ENCODE measurements at regions not wholly inside any gene's neighbourhood (a gene's known extent, or its start where the extent isn't known, plus 50 kb on each side); places are given as distances from the start of the nearest gene placed in this dataset.
A peak's percentile ranks its signal among the peaks of the same experiment; 100 is the strongest.

DNA sequence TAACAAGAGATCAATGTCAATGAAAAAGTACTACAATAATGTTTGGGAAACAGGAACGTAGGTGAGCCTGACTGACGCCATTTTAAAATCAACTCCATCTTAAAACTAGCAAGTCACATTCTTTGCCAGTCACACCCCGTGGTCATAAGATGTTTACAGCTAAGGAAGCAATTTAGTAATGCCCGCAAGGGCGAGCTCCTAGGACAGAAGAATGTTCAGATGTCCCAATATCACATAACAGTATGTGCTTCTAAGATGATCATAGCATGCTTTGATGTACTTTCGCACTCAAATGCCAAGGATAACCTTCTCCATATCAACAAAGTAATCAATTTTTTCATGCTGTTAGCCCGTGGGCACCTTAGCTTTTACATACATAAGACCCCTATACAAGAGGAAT lies 113.8 kb upstream of the EGFR start:
- Mint-ChIP-seq H3K4me3 (no peak overlapping the region), H3K27ac (no peak overlapping the region), H3K4me1 (no peaks in the 10 kb centered on the region), H3K36me3 (no peaks in the 10 kb centered on the region), H3K9me3 (no peaks in the 10 kb centered on the region)
- ATAC-seq (no peak), DNase-seq (ENCODE audit: low spot score in 2 of 2) (no peak)

DNA sequence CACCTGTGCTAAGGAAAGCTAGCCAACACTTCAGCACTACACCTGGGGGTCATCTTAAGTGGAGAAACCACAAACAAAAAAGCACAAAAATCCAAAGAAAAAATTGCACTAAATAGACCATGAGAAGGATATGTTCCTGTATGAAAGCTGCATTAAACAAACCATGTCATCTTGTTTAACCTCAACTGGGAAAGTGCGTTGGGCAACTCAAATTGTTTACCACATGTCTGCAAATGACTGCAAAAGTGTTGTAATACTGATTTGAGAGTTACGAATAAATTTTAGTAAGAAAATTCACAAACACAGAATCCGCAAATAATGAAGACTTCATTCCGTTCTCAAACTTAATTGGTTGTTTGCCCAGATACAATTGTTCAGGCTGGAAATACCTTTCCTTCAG lies 111.9 kb upstream of the EGFR start:
- no peak overlapping the region for H3K4me3 Mint-ChIP-seq
- H3K36me3 Mint-ChIP-seq: no peaks in the 10 kb centered on the region
- H3K27ac Mint-ChIP-seq: no peak overlapping the region
- no peaks in the 10 kb centered on the region for H3K4me1 Mint-ChIP-seq
- H3K9me3 Mint-ChIP-seq: no peaks in the 10 kb centered on the region
- ATAC-seq (no peak), DNase-seq (ENCODE audit: low spot score in 2 of 2) (no peak)

DNA sequence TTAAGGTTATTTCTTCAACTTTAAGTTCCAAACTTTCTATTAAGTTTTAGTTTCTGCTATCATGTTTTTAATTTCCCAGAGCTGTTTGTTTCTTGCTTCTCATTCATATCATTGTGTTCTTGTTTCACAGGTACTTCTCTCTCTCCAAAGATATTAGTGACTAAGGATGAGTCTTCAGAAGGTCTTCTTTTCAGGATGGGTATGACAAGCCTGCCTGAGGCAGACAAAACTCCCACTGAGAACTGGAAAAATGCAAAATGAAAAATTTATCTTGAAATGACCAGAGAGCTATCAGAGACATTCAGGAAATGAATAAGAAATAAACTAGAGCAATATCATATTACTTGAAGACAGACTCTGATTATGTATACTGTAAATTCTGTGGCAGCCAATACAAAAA lies 110.8 kb upstream of the EGFR start:
- no peaks in the 10 kb centered on the region for H3K9me3 Mint-ChIP-seq
- H3K4me3 Mint-ChIP-seq: no peak overlapping the region
- no peak for ATAC-seq
- H3K36me3 Mint-ChIP-seq: no peaks in the 10 kb centered on the region
- H3K4me1 Mint-ChIP-seq: no peaks in the 10 kb centered on the region
- no peak for DNase-seq (ENCODE audit: low spot score in 2 of 2)
- H3K27ac Mint-ChIP-seq: no peak overlapping the region

DNA sequence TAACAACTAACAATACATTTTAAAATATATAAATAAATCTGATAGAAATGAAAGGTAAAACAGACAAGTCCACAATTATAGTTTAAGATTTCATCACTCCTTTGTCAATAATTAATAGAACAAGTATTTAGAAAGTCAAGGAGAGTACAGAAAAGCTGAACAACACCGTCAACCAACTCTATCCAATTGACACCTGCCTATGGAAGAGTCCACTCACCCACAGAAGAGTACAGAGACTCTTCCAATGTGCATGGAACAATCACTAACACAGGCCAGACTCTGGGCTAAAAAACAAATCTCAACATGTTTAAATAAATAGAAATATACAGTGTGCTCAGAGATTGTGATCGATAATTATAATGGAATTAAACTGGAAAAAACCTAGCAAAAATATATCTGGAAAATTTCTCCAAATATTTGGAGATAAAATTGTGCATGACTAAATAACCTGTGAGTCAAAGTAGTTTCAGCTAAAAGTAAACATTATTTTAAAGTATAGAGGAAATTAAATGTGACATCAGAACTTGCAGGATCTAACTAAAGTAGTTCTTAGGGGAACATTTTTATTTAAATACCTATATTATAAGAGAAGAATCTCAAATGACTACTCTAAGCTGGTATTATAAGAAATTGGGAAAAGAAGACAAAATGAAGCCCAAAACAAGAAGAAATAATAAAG lies 109.9 kb upstream of the EGFR start:
- ATAC-seq (no peak), DNase-seq (ENCODE audit: low spot score in 2 of 2) (no peak)
- Mint-ChIP-seq H3K4me1 (no peaks in the 10 kb centered on the region), H3K9me3 (no peaks in the 10 kb centered on the region), H3K27ac (no peak overlapping the region), H3K36me3 (no peaks in the 10 kb centered on the region), H3K4me3 (no peak overlapping the region)

DNA sequence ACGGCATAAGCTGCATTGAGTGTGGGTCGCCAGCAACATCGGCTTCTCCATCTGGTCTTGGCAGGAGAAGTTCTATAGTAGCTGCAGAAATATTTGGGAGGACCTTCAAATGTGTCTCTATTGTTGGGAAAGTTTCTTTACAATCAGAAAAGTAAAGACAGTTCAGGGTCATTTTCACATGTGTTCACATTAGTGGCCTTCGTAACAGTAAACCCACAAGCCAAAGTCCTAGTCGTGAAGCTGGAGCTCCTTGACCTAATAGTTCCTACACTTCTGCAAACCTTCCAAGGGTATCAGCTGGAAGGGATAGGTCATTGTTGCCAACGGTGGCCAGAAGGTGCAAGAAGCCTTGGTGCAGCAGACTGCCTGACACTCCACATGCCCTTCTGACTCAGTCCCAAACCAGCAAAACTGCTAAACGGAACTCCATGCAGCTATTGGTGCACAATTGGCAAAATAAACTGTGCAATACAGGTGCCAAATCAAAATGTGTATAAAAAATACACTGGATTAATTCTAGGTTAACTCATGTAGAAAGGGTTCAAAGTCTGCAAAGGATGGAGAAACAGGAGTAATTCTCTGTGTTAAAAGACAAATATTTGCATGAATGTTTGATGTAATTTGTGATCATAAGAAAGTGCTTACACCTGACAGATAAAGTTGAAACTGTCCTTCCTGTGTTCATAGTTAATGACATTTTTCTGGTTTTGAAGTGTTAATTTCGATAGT lies 102.8 kb upstream of the EGFR start:
- no peak overlapping the region for H3K4me3 Mint-ChIP-seq
- H3K4me1 Mint-ChIP-seq: no peaks in the 10 kb centered on the region
- no peaks in the 10 kb centered on the region for H3K36me3 Mint-ChIP-seq
- no peak for DNase-seq (ENCODE audit: low spot score in 2 of 2)
- no peaks in the 10 kb centered on the region for H3K9me3 Mint-ChIP-seq
- no peak overlapping the region for H3K27ac Mint-ChIP-seq
- ATAC-seq: no peak

DNA sequence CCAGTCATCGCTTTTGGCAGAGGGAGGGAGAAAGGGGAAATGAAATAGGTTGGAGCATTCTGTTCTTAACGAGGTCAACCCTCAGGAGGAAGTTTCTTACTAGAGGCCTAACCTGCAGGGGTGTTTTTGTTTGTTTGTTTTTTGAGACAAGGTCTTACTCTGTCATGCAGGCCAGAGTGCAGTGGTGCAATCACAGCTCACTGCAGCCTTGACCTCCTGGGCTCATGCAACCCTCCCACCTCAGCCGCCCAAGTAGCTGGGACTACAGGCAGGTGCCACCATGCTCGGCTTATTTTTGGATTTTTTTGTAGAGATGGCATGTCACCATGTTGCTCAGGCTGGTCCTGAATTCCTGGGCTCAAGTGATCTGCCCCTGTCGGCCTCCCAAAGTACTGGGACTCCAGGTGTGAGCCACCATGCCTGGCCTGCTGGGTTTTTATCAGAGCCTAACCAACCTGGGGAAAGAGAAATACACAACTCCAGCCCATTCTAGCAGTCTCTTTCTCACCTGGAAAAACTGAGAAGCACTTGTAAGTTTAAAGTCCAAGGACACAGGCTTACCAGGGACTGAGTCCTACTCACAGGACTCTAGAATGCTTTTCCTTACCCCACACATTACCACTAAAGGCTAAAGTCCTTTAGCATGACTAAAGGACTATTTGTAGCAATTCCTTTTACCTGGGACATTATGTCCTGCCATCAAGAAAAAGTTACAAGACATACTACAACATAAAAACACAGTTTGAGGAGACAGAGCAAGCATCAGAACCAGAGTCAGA lies 101.0 kb upstream of the EGFR start:
- ATAC-seq (no peak), DNase-seq (ENCODE audit: low spot score in 2 of 2) (no peak)
- Mint-ChIP-seq H3K36me3 (no peaks in the 10 kb centered on the region), H3K27ac (no peak overlapping the region), H3K9me3 (no peaks in the 10 kb centered on the region), H3K4me3 (no peak overlapping the region), H3K4me1 (no peaks in the 10 kb centered on the region)

DNA sequence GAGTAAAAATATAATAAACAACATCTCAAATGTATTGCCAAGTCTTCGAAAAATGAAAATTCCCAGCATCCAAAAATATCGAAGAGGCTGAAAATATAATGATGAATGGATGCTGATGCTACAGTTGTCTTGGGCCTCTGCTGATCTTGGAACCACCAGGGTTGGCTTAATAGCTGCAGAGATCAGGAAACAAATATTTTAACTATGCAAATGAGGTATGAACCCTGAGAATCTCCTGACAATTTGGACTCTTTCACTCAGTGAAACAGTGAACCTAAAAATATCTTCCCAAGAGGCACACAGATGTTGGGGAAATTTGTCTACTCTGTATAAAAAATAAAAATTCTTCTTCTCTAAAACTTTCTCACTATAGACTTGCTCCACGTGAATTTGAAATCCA lies 97.7 kb upstream of the EGFR start:
- no peak overlapping the region for H3K27ac Mint-ChIP-seq
- no peak for DNase-seq (ENCODE audit: low spot score in 2 of 2)
- ATAC-seq: no peak
- no peaks in the 10 kb centered on the region for H3K4me1 Mint-ChIP-seq
- peaks cover 2% of the 10 kb centered on the region for H3K9me3 Mint-ChIP-seq
- H3K4me3 Mint-ChIP-seq: no peak overlapping the region
- no peaks in the 10 kb centered on the region for H3K36me3 Mint-ChIP-seq

DNA sequence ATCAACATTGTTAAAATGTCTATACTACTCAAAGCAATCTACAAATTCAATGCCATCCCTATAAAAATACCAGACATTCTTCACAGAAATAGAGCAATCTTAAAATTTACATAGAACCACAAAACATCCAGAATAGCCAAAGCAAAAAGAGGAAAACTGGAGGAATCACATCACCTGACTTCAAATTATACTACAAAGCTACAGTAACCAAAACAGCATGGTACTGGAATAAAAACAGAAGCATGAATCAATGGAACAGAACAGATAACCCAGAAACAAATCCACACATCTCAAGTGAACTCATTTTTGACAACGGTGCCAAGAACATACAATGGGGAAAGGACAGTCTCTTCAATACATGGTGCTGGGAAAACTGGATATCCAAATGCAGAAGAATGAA lies 87.3 kb upstream of the EGFR start:
- Mint-ChIP-seq H3K4me1 (peaks cover 5% of the 10 kb centered on the region), H3K4me3 (no peak overlapping the region), H3K9me3 (peaks cover 5% of the 10 kb centered on the region), H3K27ac (no peak overlapping the region), H3K36me3 (no peaks in the 10 kb centered on the region)
- DNase-seq (ENCODE audit: low spot score in 2 of 2) (no peak), ATAC-seq (no peak)

DNA sequence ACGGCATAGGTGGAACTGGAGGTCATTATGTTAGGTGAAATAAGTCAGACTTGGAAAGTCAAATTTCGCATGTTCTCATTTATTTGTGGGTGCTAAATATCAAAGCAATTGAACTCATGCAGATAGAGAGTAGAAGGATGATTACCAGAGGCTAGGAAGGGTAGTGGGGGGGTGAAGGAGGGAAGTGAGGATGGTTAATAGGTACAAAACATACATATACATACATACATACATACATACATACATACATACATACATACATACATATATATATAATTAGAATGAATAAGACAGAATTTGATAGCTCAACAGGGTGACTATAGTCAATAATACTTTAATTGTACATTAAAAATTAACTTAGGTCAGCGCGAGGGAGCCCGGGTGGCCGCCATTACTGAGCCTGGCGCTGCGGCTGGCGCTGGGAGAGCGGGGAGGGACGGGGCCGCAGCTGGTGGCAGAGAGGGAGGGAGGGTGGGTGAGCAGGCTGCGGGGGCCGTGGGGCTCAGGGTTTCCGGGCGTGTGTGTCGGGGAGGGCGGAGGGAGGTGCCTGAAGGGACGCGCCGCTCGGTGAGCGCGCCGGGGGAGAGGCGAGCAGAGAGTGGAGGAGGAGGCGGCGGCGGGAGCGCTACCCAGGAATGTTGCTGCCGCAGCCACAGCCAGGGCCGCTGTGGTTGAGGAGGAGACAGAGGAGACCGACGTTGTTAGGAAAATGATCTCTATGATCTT lies 85.8 kb upstream of the EGFR start:
- ATAC-seq: peak; percentile 58
- DNase-seq (ENCODE audit: low spot score in 2 of 2): no peak
- Mint-ChIP-seq H3K4me3 (no peak overlapping the region), H3K27ac (no peak overlapping the region), H3K4me1 (peaks cover 5% of the 10 kb centered on the region), H3K9me3 (peaks cover 5% of the 10 kb centered on the region), H3K36me3 (no peaks in the 10 kb centered on the region)

DNA sequence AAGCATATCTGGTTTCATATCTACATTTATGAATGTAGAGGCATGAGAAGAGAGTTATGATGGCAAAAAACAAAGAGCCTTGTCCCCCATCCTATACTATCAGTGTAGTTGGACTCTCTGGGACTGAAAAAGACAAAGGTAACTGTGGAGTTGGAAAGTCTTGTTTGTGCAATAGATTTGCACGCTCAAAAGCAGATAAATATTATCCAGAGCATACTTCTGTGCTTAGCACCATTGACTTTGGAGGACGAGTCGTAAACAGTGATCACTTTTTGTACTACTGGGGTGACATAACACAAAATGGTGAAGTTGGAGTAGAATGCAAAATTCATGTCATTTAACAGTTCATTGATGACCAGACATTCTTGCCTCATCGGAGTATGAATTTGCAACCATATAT lies 85.2 kb upstream of the EGFR start:
- no peaks in the 10 kb centered on the region for H3K36me3 Mint-ChIP-seq
- DNase-seq (ENCODE audit: low spot score in 2 of 2): no peak
- no peak overlapping the region for H3K4me3 Mint-ChIP-seq

DNA sequence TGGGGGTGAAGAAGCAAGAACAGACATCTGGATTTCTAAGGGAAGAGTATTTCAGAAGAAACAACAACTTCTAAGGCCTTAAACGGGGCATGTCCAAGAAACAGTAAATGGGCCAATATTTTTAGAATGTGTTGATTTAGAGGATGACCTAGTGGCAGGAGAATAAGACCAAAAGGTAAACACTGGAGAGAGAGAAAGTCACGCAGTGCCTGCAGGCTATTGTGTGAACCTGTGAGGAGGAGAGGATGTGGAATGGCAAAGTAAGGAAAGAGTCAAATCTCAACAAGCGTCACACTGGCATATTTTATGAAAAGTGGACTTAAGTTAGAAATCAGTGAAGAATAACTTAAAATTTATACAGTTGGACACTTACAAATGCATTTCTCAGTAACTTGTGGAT lies 78.1 kb upstream of the EGFR start:
- Mint-ChIP-seq H3K36me3 (no peaks in the 10 kb centered on the region), H3K27ac (no peak overlapping the region), H3K4me1 (no peaks in the 10 kb centered on the region), H3K4me3 (no peak overlapping the region), H3K9me3 (no peaks in the 10 kb centered on the region)
- ATAC-seq (no peak), DNase-seq (ENCODE audit: low spot score in 2 of 2) (no peak)

More for the DNA sequence above, 85.2 kb upstream of the EGFR start:
- Mint-ChIP-seq H3K4me1 (peaks cover 5% of the 10 kb centered on the region), H3K27ac (no peak overlapping the region), H3K9me3 (peaks cover 5% of the 10 kb centered on the region)
- ATAC-seq: no peak

DNA sequence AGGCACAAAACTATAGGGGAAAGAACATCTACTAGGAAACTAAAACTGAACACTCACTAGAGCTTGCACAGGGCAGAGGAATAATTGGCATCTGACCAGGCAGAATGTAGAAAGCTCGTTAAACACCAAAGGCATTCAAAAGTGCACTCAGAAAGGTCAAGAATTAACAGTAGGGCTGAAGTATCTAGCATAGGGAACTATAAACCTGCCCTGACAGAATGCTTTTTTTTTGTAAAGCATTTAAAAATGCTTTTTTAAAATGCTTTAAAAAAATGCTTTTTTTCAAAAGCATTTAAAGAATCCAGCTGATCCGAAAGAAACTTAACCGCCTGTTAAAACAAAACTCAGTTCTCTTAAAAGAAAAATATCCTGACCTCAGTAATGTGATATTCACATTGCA lies 74.6 kb upstream of the EGFR start:
- H3K9me3 Mint-ChIP-seq: no peaks in the 10 kb centered on the region
- DNase-seq (ENCODE audit: low spot score in 2 of 2): no peak

DNA sequence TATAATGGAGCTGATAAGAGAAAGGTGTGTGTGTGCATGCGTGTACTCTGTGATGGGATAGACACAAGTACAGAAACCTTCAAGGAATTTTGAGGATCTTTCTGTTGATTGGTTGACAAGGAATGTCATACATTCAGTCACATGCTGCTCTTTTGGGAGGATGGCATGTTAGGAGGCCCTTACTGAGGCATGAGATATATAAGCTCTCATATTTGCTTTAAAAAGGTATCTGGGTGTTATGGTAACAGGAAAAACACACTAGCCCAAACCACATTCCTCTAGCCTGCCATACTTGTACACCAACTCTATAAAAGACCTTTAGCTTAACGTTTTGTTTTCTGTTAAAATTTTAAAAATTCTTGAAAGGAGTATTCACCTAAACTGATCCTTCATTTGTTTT lies 72.5 kb upstream of the EGFR start:
- Mint-ChIP-seq H3K36me3 (no peaks in the 10 kb centered on the region), H3K4me3 (no peak overlapping the region), H3K4me1 (no peaks in the 10 kb centered on the region), H3K27ac (no peak overlapping the region), H3K9me3 (no peaks in the 10 kb centered on the region)
- ATAC-seq (no peak), DNase-seq (ENCODE audit: low spot score in 2 of 2) (no peak)

More for the DNA sequence above, 74.6 kb upstream of the EGFR start:
- H3K36me3 Mint-ChIP-seq: no peaks in the 10 kb centered on the region
- no peak for ATAC-seq
- no peak overlapping the region for H3K27ac Mint-ChIP-seq
- H3K4me1 Mint-ChIP-seq: no peaks in the 10 kb centered on the region
- H3K4me3 Mint-ChIP-seq: no peak overlapping the region

DNA sequence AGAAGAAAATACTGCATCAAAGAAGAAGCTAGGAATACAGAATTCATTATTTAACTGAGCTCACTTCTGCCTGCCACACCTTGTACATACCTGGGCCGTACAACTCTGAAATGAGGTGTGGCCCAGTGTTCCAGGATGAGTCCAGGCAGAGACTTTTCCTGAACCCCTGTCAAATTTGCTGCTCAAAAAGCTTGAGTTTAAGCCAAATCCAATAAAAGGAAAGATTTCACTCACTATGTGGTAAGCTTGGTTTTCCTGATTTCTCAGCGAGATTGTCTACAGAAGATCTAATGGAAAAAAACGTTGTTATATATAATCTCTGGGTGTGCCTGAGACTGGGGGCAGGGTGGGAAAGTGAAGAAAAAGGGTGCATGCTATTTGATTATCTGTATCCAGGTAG lies 72.1 kb upstream of the EGFR start:
- ATAC-seq: no peak
- Mint-ChIP-seq H3K36me3 (no peaks in the 10 kb centered on the region), H3K27ac (no peak overlapping the region), H3K4me1 (no peaks in the 10 kb centered on the region), H3K9me3 (no peaks in the 10 kb centered on the region), H3K4me3 (no peak overlapping the region)
- DNase-seq (ENCODE audit: low spot score in 2 of 2): no peak

DNA sequence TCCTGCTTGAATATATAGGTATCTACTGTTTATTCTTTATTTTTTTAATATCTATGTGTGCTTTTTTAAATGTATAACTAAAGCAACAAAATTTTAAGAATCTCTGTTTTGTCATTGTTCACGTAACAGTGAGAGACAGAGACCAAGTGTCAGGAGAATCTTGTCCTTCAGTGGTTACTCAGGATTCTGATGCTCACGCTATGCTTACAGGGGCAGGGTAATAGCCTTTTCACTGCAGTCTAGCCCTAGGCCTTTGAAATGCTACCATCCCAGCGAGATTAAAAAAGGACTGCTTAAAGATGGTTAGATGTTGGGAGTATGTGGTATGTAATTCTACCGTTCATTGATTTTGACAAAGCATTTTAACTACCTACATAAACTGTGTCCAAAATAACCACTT lies 71.6 kb upstream of the EGFR start:
- no peaks in the 10 kb centered on the region for H3K4me1 Mint-ChIP-seq
- ATAC-seq (no peak), DNase-seq (ENCODE audit: low spot score in 2 of 2) (no peak)
- H3K36me3 Mint-ChIP-seq: no peaks in the 10 kb centered on the region
- H3K4me3 Mint-ChIP-seq: no peak overlapping the region
- no peaks in the 10 kb centered on the region for H3K9me3 Mint-ChIP-seq
- H3K27ac Mint-ChIP-seq: no peak overlapping the region

All from stimulated activated effector memory CD8-positive, alpha-beta T cell treated with anti-CD3 and anti-CD28 coated beads, Interleukin-12 subunit alpha, Interleukin-12 subunit beta, amount 100 ng/mL, for 72 hours (primary cell).